Brain pericyte (primary cell): ENCODE measurements at regions not wholly inside any gene's neighbourhood (a gene's known extent, or its start where the extent isn't known, plus 50 kb on each side); places are given as distances from the start of the nearest gene placed in this dataset.

ENCODE experiments used
- DNase-seq: peaks from one replicate; pipeline ENCODE4 v3.0.0-alpha.2; 2012; ENCODE audit warnings: low read depth, low spot score

GRCh38 chr17:5635949-5636348, 51.6 kb upstream of the NLRP1 start:
- no peak for DNase-seq

- DNase-seq: no peak
Measured at GRCh38 chr17:5638596-5638995, 54.3 kb upstream of the NLRP1 start.

- no peak for DNase-seq
Measured at GRCh38 chr17:5640726-5641125, 56.4 kb upstream of the NLRP1 start.

GRCh38 chr17:5642752-5643151, 58.4 kb upstream of the NLRP1 start:
- DNase-seq: no peak

GRCh38 chr17:5644065-5644464, 59.8 kb upstream of the NLRP1 start:
- DNase-seq: no peak

- no peak for DNase-seq
Measured at GRCh38 chr17:5651348-5651747, 67.0 kb upstream of the NLRP1 start.

GRCh38 chr17:5661491-5662125, 77.3 kb upstream of the NLRP1 start:
- DNase-seq: no peak

- no peak for DNase-seq
Measured at GRCh38 chr17:5662409-5663085, 78.2 kb upstream of the NLRP1 start.

- no peak for DNase-seq
Measured at GRCh38 chr17:5665164-5665563, 80.9 kb upstream of the NLRP1 start.

- no peak for DNase-seq
Measured at GRCh38 chr17:5667871-5668270, 83.6 kb upstream of the NLRP1 start.

GRCh38 chr17:5668557-5669138, 84.3 kb upstream of the NLRP1 start:
- DNase-seq: no peak

GRCh38 chr17:5669191-5669590, 84.9 kb upstream of the NLRP1 start:
- DNase-seq: no peak

GRCh38 chr17:5672141-5672540, 87.8 kb upstream of the NLRP1 start:
- no peak for DNase-seq

GRCh38 chr17:5672815-5673430, 88.6 kb upstream of the NLRP1 start:
- no peak for DNase-seq

GRCh38 chr17:5675625-5676421, 91.5 kb upstream of the NLRP1 start:
- no peak for DNase-seq

GRCh38 chr17:5677620-5678019, 93.3 kb upstream of the NLRP1 start:
- no peak for DNase-seq

- no peak for DNase-seq
Measured at GRCh38 chr17:5678171-5678570, 93.9 kb upstream of the NLRP1 start.

GRCh38 chr17:5680766-5681165, 96.5 kb upstream of the NLRP1 start:
- no peak for DNase-seq

GRCh38 chr17:5683241-5683640, 98.9 kb upstream of the NLRP1 start:
- DNase-seq: no peak

- no peak for DNase-seq
Measured at GRCh38 chr17:5686074-5686635, 101.8 kb upstream of the NLRP1 start.

- DNase-seq: no peak
Measured at GRCh38 chr17:5687646-5688045, 103.3 kb upstream of the NLRP1 start.

- no peak for DNase-seq
Measured at GRCh38 chr17:5693821-5694220, 109.5 kb upstream of the NLRP1 start.
